Kidney tubule cell (primary cell): ENCODE measurements at regions not wholly inside any gene's neighbourhood (a gene's known extent, or its start where the extent isn't known, plus 50 kb on each side); places are given as distances from the start of the nearest gene placed in this dataset.
"Not testable (repeated sequence)": the region's sequence is repeated elsewhere in the genome, so short reads cannot be mapped to it uniquely, and the experiment has no call there.

Experiments used
- DNase-seq: peaks from one replicate; pipeline ENCODE4 v3.0.0-alpha.2; 2018; ENCODE audit warnings: low spot score

- no peak for DNase-seq
Measured at GRCh38 chr10:26355241-26355640, 82.9 kb upstream of the APBB1IP start.

- DNase-seq, result peak; percentile 44
Measured at GRCh38 chr10:26357203-26357602, 80.9 kb upstream of the APBB1IP start.

DNA sequence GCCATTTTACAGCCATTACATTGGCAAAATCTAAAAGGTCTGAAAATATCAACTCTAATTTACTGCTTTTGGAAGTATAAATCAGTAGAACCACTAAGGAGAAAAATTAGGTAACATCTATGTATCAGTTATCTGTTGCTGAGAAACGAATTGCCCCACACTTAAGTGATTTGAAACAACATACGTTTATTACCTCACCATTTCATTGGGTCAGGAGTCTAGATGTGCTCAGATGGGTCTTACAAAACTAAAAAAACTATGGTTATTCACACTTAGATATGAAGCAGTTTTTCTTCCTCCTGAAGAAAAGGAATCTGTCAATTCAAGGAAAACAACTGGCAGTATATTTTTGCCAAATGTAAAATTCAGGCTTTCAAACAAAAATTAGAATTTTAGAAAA is 80.1 kb upstream of the APBB1IP start:
- no peak for DNase-seq

DNA sequence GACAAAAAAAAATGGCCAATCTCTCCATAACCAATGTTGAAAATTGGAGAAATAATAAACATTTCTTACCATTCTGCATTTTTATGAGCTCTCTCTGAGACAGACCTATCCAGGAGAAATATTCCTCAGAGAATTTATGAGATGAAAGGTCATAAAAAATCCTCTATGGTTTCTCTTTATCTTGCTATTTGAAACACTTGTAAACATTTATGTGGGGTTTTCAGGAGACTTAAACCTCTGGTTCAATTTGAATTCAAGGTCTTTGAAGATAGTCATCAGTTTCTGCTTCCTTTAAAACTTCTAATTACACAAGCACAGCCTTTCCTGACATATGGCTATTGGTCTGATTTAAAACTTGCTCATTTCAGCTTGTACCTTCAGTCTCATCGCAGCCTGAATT is 78.5 kb upstream of the APBB1IP start:
- no peak for DNase-seq

DNA sequence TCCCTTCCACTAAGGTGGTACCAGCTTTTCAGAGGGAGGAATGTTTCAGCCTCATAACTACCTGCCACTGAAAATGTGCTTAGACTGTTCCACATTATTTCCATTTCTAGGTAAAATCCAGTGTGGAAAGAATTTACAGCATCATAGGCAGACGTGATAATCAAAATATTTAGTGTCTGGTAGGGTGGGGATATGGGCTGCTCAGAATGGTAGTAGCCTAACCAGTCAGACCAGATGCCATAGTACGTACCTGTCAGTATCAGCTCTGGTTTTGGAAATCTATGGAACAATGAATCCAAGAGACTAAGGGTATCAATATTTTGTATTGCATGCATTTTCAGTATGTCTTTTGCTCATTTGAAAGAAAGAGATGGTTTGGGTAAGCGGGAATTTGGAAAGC is 76.8 kb upstream of the APBB1IP start:
- no peak for DNase-seq

GRCh38 chr10:26361971-26362370 is 76.2 kb upstream of the APBB1IP start:
- DNase-seq, result peak; percentile 26

GRCh38 chr10:26365681-26366358 is 72.3 kb upstream of the APBB1IP start:
- peak; percentile 99 for DNase-seq

GRCh38 chr10:26367035-26367434 is 71.1 kb upstream of the APBB1IP start:
- DNase-seq, result not testable (repeated sequence)

GRCh38 chr10:26367771-26368170 is 70.4 kb upstream of the APBB1IP start:
- peak; percentile 81 for DNase-seq

GRCh38 chr10:26368463-26368862 is 69.7 kb upstream of the APBB1IP start:
- DNase-seq, result no peak

DNA sequence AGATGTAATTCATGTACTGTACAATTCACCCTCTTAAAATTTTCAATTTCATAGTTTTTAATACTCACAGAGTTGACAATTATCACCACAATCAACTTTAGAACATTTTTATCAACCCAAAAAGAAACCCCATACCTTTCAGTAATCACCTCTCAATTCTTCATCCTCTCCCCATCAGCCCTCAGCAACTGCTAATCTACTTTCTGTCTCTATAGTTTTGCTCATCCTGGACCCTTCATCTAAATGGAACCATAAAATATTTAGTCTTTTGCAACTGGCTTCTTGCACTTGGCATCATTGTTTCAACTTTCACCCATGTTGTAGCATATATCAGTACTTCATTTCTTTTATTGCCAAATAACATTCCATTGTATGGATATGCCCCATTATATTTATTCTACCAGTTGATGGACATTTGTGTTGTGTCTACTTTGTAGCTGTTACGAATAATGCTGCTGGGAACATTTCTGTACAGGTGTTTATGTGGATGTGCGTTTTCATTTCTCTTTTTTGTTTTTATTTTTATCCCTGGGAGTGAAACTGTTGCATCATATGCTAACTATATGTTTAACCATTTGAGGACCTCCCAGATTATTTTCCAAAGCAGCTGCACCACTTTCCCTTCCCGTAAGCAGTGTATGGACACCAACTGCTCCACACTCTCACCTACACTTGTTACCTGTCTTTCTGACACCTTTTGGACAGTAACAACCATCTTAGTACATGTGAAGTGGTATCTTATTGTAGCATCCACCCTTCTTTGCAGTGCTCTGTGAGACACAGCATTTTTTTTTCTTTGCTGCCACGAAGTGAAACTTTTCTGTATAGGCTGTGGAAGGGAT is 65.4 kb upstream of the APBB1IP start:
- DNase-seq, result no peak

DNA sequence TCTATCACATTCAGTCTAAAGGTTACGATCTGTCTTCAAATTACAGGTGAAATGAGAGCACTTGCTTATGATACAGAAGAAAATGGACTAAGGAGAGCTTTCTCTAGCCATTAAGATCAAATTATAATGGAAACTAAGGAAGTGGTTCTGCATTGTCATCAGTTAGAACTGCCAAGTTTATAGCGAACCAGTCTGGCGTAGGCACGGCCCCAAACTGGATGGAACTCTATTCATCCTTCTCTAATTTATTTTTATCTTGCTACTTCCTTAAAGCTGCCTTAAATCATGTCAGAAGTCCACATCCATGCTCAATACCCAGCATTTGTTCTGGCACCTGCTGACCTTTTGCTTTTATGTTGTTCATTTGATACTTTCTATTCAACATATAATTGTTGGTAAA is 63.7 kb upstream of the APBB1IP start:
- DNase-seq, result no peak

DNA sequence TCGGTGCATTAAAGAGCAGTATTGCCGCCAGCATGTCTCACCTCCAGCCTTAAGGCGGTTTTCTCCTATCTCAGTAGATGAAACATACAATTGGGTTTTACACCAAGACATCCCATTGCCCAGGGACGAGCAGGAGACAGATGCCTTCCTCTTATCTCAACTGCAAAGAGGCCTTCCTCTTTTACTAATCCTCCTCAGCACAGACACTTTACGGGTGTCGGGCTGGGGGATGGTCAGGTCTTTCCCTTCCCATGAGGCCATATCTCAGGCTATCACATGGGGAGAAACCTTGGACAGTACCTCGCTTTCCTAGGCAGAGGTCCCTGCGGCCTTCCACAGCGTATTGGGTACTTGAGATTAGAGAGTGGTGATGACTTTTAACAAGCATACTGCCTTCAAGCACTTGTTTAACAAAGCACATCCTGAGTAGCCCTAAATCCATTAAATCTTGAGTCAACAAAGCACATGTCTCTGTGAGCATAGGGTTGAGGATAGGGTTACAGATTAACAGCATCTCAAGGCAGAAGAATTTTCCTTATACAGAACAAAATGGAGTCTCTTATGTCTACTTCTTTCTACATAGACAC is 60.8 kb upstream of the APBB1IP start:
- DNase-seq, result not testable (repeated sequence)

GRCh38 chr10:26378861-26379294 is 59.3 kb upstream of the APBB1IP start:
- DNase-seq, result no peak

DNA sequence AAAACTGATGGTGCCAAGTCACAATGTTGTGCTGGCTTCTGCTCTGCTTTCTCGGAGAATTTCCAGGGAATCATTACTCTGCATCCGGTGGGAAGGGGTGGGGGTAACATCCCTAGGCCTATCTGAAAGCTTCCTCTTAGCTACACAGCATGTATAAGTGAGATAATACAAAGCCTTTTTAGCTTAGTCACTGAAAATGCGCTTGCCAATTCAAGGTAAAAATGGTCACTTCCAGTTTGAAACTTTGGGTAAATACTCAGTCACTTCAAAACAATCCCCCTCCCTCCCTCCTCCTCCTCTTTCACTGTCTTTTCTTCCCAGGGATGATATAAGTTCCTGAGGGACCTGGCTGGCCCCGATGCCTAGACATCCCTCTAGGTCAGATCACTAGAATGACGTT is 57.3 kb upstream of the APBB1IP start:
- no peak for DNase-seq

DNA sequence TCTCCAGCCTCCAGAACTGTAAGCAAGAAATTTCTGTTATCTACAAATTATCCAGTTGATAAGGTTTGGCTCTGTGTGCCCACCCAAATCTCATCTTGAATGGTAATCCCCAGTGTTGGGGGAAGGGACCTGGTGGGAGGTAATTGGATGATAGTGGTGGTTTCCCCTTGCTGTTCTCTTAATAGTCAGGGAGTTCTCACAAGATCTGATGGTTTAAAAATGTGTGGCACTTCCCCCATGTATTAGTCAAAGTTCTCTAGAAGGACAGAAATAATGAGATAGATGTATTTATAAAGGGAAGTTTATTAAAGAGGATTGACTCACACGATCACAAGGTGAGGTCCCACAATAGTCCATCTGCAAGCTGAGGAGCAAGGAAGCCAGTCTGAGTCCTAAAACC is 56.2 kb upstream of the APBB1IP start:
- no peak for DNase-seq

- DNase-seq, result no peak
Measured at GRCh38 chr10:26384600-26384999, 53.5 kb upstream of the APBB1IP start.

DNA sequence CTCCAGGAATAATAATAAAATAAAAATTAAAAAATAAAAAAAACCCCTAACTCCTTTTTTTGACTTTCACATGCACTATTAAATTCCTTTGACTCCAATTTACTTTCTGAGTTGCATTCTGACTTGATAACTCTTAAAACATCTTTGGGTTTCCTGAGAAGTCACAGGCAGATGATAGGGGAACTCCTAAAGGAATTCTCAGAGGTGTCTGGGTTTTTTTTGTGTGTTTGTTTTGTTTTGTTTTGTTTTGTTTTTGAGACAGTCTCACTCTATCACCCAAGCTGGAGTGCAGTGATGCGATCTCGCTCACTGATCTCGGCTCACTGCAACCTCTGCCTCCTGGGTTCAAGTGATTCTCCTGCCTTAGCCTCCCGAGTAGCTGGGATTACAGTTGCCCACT is 52.7 kb upstream of the APBB1IP start:
- DNase-seq, result no peak

DNA sequence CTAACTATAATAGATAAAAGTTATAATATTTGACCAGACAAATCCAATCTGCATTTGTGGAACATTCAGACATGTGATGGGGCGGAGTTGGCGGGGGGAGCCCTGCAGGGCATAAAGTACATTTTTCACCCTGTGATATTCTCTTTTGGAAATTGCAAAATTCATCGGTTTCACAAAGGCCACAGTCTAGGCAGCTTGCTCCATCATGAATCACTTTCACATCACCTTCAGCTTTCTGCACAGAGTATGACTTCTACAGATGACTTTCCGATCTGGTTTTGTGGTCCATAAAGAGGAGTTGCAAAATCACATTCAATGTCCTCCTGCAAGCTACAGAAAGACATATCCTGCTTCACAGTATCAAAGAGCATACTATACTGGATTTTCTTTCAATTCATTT is 51.4 kb upstream of the APBB1IP start:
- no peak for DNase-seq
